AG08396 (cell line): ENCODE measurements at regions not wholly inside any gene's neighbourhood (a gene's known extent, or its start where the extent isn't known, plus 50 kb on each side); places are given as distances from the start of the nearest gene placed in this dataset.

ENCODE experiments used
- DNase-seq: peaks from one replicate; pipeline ENCODE4 v3.0.0; 2012; ENCODE audit warnings: low spot score, mixed read lengths

GRCh38 chr4:137676357-137676998 is 144.2 kb upstream of the PCDH18 start:
- DNase-seq: no peak

DNA sequence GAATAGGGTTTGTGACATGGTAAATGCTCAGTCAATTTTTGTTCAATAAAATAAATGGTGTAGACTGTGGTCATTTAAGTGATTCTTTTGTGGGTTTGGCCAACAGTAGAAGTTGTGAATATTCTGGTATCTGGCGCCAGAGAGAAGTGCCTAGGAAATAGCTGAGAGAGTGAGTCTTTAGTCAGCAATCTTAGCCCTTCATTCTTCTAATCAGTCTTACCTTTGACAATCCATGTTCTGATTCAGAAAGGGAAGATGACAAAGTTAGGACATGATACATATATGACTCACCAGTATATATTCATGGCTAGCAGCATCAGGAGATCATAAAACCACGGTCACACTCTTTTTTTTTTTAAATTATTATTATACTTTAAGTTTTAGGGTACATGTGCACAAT is 141.8 kb upstream of the PCDH18 start:
- no peak for DNase-seq

DNA sequence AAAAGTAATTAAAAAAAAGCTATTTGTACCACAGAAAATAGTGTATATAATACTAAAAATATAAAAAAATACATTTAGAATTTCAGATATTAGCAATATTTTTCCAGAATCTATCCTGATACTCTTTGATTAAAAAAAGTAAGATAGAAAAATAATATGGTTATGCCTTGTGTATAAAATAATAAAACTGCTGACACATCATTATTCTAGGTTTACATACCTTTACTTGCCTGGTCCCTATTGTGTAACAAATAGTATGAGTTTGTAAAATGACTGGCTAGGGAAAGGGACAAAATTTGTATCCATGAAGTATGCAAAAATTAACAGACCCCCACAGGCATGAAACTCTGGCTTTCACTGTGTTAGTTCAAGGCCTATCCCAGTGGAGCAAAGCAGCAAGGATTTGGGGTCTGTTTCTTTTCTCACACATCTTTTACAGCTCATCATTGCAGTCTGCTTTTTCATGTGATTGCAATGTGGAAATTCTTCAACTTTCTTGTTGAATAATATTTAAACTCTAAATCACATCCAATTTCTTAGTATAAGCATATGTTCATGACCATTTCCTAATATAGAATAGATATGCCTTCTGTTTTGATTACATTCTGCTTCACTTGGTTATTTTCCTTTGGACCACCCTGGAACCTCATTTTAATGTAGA is 136.7 kb upstream of the PCDH18 start:
- DNase-seq: no peak

DNA sequence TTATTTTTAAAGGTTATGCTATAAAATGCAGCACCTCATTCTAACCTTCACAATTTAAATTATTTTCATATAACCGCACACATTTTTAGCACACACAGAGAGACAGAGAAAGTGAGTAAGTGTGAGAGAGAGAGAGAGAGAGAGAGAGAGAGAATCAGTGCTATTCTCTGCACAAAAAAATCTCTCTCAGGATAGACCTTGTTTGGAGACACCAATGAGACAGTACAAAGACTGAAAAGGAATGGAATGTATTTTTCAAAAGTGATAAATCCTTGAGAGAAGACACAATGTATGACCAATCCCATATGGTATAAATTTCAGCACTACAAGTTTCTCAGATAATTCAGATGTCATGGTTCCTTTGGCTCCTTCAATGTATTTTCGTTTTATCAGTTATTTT is 132.1 kb upstream of the PCDH18 start:
- no peak for DNase-seq

- DNase-seq: peak; percentile 17
Measured at GRCh38 chr4:137664046-137664387, 131.7 kb upstream of the PCDH18 start.

GRCh38 chr4:137663251-137664045 is 131.2 kb upstream of the PCDH18 start:
- no peak for DNase-seq

DNA sequence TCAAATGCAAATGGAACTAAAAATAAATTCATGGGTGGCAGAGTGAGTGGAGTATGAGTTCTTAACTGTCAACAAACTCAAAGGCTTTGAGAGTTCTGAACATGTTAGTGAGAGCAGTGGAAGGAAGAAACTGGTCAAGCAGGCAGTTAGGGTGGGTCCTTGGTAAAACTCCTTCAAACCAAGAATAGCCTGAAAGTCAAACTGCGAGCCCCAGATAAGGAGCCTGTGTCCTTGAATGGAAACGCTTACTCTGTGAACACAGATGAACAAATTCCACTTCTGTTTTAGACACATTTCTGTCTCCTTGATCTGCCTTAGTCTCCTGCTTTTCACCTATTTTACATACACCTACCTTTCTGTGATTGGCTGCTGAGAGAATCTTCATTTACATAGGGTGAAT is 129.4 kb upstream of the PCDH18 start:
- DNase-seq: no peak

DNA sequence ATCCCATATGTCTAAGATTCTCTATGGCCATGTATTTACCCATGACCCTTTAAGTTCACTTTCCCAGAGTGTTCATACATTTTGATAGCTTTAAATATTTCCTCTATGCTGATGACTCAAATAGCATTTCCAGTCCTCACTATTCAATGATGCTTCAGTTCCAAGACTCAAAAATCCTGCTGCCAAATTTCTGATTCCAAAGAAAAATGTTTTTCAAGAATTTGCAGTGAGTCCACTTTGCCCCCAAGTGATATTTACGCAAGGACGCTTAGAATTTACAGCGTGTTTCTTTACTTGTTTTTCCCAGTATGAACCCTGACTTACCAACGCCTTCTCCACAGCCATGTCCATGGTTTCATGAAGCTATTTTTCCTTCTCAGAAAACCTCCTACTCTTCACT is 127.9 kb upstream of the PCDH18 start:
- DNase-seq: no peak

DNA sequence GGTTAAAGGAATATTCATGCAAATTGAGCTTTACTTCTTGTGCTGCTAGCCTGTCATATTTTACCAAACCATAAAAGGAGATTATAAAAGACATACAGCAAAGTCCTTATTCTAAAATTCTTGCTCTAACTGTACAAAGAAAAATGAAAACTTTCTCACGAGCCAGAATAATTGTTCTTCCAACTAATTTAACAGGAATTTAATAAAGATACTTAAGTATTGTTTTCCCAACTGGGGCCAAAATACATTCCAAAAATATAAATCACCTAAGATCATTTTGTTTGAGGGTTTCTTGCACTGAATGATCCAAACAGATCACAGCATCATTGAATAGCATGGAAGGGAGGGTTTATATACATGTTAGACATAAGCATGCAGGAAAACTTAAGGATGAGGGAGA is 127.1 kb upstream of the PCDH18 start:
- DNase-seq: peak; percentile 7

GRCh38 chr4:137656661-137657060 is 124.4 kb upstream of the PCDH18 start:
- no peak for DNase-seq

- no peak for DNase-seq
Measured at GRCh38 chr4:137655302-137655701, 123.0 kb upstream of the PCDH18 start.

- DNase-seq: peak; percentile 27
Measured at GRCh38 chr4:137651128-137651527, 118.8 kb upstream of the PCDH18 start.

- DNase-seq: no peak
Measured at GRCh38 chr4:137649711-137650450, 117.6 kb upstream of the PCDH18 start.

- no peak for DNase-seq
Measured at GRCh38 chr4:137648531-137648930, 116.2 kb upstream of the PCDH18 start.

- no peak for DNase-seq
Measured at GRCh38 chr4:137647375-137647774, 115.1 kb upstream of the PCDH18 start.

- no peak for DNase-seq
Measured at GRCh38 chr4:137644201-137644600, 111.9 kb upstream of the PCDH18 start.

DNA sequence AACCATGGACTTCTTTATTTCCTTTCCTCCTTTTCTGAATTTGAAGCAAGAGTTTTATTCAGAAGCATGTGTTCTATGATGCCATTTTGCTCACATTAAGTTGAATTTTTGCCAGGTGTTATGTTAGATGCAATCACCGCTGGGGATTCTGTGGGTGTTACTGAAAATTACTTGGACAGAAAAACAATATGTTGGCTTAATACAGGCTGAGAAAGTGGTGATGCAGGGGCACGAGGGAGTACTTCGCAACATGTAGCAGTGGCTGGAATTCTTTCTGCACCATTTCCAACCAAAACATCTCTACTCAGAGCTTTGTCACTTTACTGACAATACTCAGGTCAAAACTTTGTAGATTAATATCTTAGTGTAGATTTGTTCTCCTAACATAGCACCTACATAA is 109.2 kb upstream of the PCDH18 start:
- no peak for DNase-seq

- DNase-seq: no peak
Measured at GRCh38 chr4:137640838-137641158, 108.5 kb upstream of the PCDH18 start.

GRCh38 chr4:137640156-137640837 is 108.0 kb upstream of the PCDH18 start:
- no peak for DNase-seq

DNA sequence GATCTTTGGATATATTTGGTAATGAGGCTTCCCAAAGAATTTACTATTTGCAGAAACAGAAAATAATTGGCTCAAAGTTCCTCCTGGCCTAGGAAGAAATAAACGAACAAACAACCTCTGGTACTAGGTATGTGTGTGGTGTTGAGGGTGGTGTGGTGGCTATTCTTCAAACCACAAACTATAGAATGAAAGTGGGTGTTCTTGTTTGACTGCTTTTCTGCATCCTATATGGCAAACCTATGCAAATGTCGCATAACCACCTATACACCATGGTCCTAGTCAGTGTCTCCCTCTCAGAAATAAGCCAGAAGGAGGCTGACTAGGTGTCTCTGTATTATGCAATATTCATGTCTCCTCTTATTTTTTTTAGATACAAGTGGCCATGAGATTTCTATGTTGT is 106.6 kb upstream of the PCDH18 start:
- no peak for DNase-seq

- DNase-seq: no peak
Measured at GRCh38 chr4:137635601-137636000, 103.3 kb upstream of the PCDH18 start.

GRCh38 chr4:137635108-137635507 is 102.8 kb upstream of the PCDH18 start:
- DNase-seq: peak; percentile 26
